Stimulated activated CD8-positive, alpha-beta memory T cell treated with anti-CD3 and anti-CD28 coated beads, Interleukin-2, amount 100 ng/mL, for 1 hour (primary cell): ENCODE measurements at regions not wholly inside any gene's neighbourhood (a gene's known extent, or its start where the extent isn't known, plus 50 kb on each side); places are given as distances from the start of the nearest gene placed in this dataset.
"Not testable (repeated sequence)": the region's sequence is repeated elsewhere in the genome, so short reads cannot be mapped to it uniquely, and the experiment has no call there.

ENCODE experiments used
- DNase-seq, 2 donors: peaks; one replicate each; pipeline ENCODE4 v3.0.0-alpha.2; 2020; ENCODE audit warnings: low read depth in 2 of 2

GRCh38 chr7:79953130-79953529, 181.5 kb upstream of the GNAI1 start:
- no peak for DNase-seq

GRCh38 chr7:79952399-79952798, 182.2 kb upstream of the GNAI1 start:
- DNase-seq, result no peak

- DNase-seq, result no peak
Observed at GRCh38 chr7:79951415-79951814, 183.2 kb upstream of the GNAI1 start.

GRCh38 chr7:79949778-79950177, 184.9 kb upstream of the GNAI1 start:
- no peak for DNase-seq

- DNase-seq, result no peak
Observed at GRCh38 chr7:79936281-79936983, 198.2 kb upstream of the GNAI1 start.

- DNase-seq, result no peak
Observed at GRCh38 chr7:79934727-79935126, 199.9 kb upstream of the GNAI1 start.

GRCh38 chr7:79933144-79933543, 201.5 kb upstream of the GNAI1 start:
- no peak for DNase-seq

GRCh38 chr7:79930604-79931003, 204.0 kb upstream of the GNAI1 start:
- DNase-seq, result no peak

GRCh38 chr7:79927116-79927515, 207.5 kb upstream of the GNAI1 start:
- DNase-seq, result no peak

GRCh38 chr7:79923953-79924352, 210.7 kb upstream of the GNAI1 start:
- no peak for DNase-seq

GRCh38 chr7:79922894-79923293, 211.7 kb upstream of the GNAI1 start:
- DNase-seq, result no peak

- DNase-seq, result no peak
Observed at GRCh38 chr7:79921976-79922375, 212.7 kb upstream of the GNAI1 start.

GRCh38 chr7:79918632-79919031, 216.0 kb upstream of the GNAI1 start:
- DNase-seq, result not testable (repeated sequence)

GRCh38 chr7:79915346-79915745, 219.3 kb upstream of the GNAI1 start:
- DNase-seq, result not testable (repeated sequence)

GRCh38 chr7:79912213-79912633, 222.4 kb upstream of the GNAI1 start:
- no peak for DNase-seq

GRCh38 chr7:79911420-79911819, 223.2 kb upstream of the GNAI1 start:
- no peak for DNase-seq

GRCh38 chr7:79909176-79909575, 225.5 kb upstream of the GNAI1 start:
- DNase-seq, result no peak

- no peak for DNase-seq
Observed at GRCh38 chr7:79897166-79897565, 237.5 kb upstream of the GNAI1 start.

- DNase-seq, result no peak
Observed at GRCh38 chr7:79893991-79894390, 240.6 kb upstream of the GNAI1 start.

- DNase-seq, result no peak
Observed at GRCh38 chr7:79882922-79883321, 251.7 kb upstream of the GNAI1 start.

GRCh38 chr7:79880312-79880711, 254.3 kb upstream of the GNAI1 start:
- no peak for DNase-seq

GRCh38 chr7:79877874-79878465, 256.7 kb upstream of the GNAI1 start:
- DNase-seq, result no peak

GRCh38 chr7:79876848-79877252, 257.8 kb upstream of the GNAI1 start:
- DNase-seq, result no peak

GRCh38 chr7:79874797-79875196, 259.8 kb upstream of the GNAI1 start:
- no peak for DNase-seq
